Anterior cingulate cortex (tissue), 58 donors: ENCODE measurements at regions not wholly inside any gene's neighbourhood (a gene's known extent, or its start where the extent isn't known, plus 50 kb on each side); places are given as distances from the start of the nearest gene placed in this dataset.

Experiments
- DNase-seq, 58 donors: peaks; one replicate each; lab custom pipeline; 2025; lab: John Stamatoyannopoulos, UW

- DNase-seq = no peak
These were observed 780.1 kb downstream of the TFAP2A start for GRCh38 chr6:9634776-9635175.

GRCh38 chr6:9632026-9632425 is 782.8 kb downstream of the TFAP2A start:
- no peak for DNase-seq

GRCh38 chr6:9628819-9629218 is 786.1 kb downstream of the TFAP2A start:
- no peak for DNase-seq

DNA sequence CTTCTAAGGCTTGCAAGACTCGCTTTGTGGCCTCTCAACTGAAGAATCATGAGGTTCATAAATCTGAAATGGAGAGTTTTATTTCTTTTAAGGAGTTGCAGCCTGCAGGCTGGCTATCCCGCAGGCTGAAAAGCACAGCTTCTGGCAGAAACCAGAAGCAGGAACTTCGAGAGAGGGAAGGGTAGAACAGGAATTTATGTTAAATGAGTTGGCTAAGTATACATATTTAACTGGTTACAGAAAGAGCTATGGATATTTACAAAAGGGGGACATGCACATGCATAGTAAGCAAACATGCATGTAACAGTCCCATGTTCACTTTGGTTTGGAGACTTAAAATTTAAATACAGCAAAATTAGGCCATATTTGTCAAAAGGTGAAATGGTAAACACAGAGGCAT is 787.0 kb downstream of the TFAP2A start:
- no peak for DNase-seq

DNA sequence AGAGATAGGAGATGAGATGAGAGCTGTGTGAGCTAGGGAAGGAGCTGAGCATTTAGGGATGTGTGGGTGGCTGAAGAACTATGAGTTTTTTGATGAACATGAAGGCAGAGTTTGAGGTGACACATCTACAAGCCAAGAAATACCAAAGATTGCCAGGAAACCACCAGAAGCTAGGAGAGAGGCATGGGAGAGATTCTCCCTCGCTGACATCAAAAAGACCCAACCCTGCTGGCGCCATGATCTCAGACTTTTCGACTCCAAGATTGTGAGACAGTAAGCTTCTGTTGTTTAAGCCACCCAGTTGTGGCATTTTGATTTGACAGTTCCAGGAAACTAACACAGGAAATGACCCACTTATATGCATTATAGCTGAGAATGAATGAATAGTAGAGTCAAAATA is 790.9 kb downstream of the TFAP2A start:
- DNase-seq = no peak

- DNase-seq = no peak
These were observed 791.5 kb downstream of the TFAP2A start for GRCh38 chr6:9623228-9623832.

DNA sequence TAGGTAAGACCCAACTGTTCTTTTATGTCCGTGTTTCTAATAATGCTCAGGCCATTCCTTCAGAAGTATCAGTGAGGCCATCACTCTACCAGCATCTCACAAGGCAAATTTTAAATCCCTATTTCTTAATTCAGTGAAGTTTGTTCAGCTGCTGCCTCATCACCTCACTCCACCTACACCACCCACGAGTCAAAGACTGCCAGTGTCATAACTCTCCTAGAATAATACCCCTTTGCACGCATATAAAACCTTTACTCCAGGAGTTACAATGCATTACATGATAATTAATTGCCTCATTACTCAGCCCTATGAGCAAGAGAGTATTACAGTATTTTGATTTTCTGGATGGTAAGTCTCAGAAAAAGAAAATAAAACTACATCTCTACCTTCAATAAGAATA is 793.6 kb downstream of the TFAP2A start:
- peak in 1 of 58 donors; percentile 4 for DNase-seq

- DNase-seq = no peak
These were observed 794.2 kb downstream of the TFAP2A start for GRCh38 chr6:9620687-9621086.

DNA sequence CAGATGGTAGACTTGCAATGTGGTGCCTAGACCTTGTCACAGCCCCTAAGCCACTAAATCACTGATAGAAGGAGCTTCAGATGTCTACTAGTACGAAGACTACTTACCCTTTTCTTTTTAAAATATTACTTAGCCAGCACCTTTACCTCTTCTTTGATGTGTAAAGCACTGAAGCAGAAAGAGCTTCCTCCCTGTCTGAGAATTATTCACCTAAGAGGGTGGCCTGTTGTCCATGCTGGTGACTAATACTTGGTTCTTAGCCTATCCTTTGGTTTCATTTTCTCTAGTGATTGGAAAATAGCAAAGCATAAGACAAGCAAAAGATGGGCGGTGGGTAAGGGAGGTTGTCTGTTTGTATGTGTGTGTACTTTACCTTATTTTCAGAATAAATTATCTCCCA is 794.6 kb downstream of the TFAP2A start:
- no peak for DNase-seq

GRCh38 chr6:9614778-9615177 is 800.1 kb downstream of the TFAP2A start:
- no peak for DNase-seq

DNA sequence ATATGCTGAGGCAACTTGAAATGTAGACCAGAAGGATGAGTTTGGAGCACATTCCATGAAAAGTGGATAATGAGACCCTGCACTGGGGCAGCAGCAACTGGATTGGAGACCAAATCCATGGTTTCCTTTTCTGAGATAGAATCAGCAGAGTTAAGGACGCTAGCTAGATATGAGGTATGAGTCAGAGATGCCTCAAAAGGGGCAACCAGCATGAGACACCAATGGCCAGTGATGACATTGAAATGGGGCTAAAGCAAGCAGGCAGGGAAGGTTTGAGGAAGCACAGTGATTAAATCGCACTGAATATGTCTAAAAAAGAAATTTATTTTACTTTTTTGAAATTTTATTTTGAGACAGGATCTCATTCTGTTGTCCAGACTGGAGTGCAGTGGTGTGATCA is 802.4 kb downstream of the TFAP2A start:
- no peak for DNase-seq

- no peak for DNase-seq
These were observed 804.1 kb downstream of the TFAP2A start for GRCh38 chr6:9610620-9611415.

DNA sequence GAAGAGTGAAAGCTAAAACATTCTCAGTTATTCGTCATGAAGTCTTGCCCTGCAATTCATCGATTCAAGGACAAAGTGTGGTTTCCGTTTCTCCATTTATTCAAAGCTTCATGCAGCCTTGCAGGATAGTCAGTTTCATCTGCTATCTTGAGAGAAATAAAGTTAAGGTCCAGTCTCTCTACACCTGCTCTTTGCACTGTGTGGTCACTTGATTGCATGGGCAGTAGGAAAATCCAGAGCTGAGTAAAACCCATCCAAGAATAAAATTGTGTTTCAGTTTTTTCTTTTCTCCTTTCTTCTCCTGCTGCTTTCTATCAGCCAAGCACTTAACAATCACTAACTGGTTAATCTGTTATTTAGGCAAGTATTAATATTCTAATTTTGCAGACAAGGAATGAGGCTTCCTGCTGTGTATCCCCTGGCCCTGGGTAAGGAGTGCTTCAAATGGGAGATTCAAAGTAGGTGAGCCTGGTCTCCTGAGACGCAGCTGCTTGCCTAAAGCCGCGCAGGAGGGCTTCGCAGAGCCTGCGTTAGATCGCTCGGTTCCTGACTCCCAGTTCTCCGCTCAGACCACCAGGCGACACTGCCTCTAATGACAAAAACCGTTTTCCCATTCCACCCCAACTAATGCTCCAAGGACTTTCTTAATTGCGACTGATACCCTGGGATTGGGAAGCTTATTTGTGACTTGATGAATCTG is 808.3 kb downstream of the TFAP2A start:
- DNase-seq = no peak

GRCh38 chr6:9594746-9595145 is 820.1 kb downstream of the TFAP2A start:
- DNase-seq = no peak

DNA sequence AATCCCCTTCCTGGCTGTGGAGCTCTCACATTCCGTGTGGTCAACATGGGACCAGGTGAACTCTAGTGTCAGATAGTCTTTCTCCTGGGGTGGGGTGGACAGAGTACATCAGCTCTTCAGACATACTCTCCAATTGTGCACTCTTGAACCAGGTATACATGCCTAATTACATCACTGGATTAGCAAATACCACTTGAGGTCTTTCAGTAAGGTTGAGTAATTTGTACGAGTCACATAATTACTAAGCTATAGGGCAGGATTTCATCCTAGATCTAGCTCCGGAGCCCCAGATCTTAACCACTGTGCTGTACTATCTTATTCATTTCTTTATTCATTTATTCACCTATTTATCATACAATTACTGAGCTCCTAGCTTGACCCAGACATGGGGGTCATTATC is 821.3 kb downstream of the TFAP2A start:
- DNase-seq = no peak

GRCh38 chr6:9583753-9584352 is 831.0 kb downstream of the TFAP2A start:
- DNase-seq = no peak

DNA sequence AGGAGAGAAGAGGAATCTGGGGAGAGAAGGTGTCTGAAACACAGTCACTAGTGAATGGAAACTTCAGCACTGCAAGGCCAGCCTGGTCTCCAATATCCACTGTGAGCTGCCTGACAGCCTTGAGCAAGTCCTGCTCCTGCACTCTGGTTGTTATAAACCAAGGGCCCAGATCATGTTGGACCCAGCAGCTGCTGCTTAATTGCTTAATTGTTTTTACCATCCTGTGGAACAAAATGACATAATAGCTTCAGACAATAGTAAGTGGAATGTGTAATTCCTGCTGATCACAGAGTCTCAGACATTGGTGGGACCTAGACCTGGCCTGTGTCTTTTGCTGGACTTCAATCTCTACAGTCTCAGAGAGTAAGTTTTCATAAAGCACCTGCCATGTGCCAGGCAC is 833.7 kb downstream of the TFAP2A start:
- no peak for DNase-seq

DNA sequence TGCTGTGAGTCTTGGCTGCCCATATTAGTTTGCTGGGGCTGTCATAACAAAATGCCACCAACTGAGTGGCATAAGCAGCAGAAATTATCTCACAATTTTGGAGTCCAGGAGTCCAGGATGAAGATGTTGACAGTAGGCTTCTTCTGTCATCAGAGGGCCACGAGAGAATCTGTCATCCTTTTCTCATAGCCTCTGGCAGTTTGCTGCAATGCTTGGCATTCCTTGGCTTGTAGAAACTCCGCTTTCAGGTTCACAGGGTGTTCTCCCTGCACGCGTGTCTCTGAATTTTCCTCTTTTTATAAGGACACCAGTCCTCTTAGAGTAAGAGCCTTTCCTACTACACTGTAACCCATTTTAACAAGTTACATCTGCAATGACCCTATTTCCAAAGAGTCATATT is 838.4 kb downstream of the TFAP2A start:
- DNase-seq = no peak

- DNase-seq = no peak
These were observed 848.8 kb downstream of the TFAP2A start for GRCh38 chr6:9566096-9566495.

DNA sequence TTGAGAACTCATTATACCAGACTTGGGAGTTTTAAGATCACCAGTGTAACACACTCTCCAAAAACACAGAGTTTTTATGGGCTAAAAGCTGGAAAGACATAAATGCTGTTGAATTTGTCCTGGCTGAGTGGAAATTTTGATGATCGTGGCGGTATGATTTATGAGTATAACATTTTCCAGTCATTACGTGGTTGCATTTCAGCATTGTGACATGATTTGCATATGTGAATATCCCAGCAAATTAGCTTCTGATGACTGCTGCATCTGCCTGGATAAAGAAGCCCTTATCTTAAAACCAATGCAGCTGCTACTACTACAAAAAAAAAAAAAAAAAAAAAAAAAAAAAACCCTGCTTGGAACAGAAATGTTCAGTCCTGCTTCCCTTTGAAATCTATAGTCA is 850.9 kb downstream of the TFAP2A start:
- DNase-seq = no peak

DNA sequence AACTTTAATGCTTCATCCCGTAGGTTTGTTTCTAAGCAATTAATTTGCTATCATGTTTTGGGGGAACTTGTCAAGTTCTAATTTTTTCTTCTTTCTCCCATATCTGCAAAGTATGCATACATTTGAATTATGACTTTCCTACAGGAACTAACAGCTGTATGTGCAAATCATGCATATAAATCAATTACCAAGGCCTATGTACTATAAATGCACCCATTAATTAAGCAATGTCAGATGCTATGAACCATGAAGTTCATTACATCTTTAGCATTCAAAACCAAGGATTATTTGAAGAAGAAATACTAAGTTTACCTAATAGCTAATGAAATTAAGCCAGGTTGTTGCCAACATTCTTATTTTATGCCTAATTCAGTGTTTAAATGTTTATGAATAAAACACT is 851.3 kb downstream of the TFAP2A start:
- no peak for DNase-seq
